ENCODE measurements at regions not wholly inside any gene's neighbourhood (a gene's known extent, or its start where the extent isn't known, plus 50 kb on each side); places are given as distances from the start of the nearest gene placed in this dataset.

DNA sequence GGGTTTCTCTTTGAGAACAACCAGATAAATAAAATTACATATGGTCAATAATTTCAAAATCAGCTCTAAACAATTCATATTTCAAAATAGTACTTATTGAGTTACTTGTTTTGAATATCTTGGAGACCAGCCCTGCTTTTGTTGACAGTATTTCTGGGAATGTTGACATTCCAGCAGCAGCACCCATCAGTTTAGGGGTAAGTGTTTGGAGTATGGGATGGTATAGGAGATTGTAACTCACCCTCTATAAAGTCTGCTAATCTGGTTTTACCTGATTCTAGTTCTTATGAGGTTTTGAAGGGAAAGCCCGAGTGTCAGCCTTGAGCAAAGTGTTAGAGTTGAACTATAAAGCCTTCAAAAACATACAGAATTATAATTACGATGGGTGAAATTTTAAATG, 139.2 kb upstream of the ANKRD50 start (continued):
- TF ChIP-seq, protein P1, sequence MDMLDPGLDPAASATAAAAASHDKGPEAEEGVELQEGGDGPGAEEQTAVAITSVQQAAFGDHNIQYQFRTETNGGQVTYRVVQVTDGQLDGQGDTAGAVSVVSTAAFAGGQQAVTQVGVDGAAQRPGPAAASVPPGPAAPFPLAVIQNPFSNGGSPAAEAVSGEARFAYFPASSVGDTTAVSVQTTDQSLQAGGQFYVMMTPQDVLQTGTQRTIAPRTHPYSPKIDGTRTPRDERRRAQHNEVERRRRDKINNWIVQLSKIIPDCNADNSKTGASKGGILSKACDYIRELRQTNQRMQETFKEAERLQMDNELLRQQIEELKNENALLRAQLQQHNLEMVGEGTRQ (IDR thresholded peaks at IDR 0.05; ENCODE audit: low read length), result no peak
- no peak for TF ChIP-seq RAD21 (IDR thresholded peaks at IDR 0.05 in 1 of 2, conservative IDR thresholded peaks at IDR 0.05 in 1 of 2; ENCODE audit: low read depth in 2 of 2, low read length in 2 of 2)
- TF ChIP-seq JUN (IDR thresholded peaks at IDR 0.05; ENCODE audit: low read depth, low read length), result no peak
- TF ChIP-seq SP2 (IDR thresholded peaks at IDR 0.05; ENCODE audit: low read length), result no peak
- TF ChIP-seq POLR2AphosphoS5 (IDR thresholded peaks at IDR 0.05; ENCODE audit: low read depth, low read length), result no peak

Data from H1 (cell line).